GDM1 (cell line): ENCODE measurements at regions not wholly inside any gene's neighbourhood (a gene's known extent, or its start where the extent isn't known, plus 50 kb on each side); places are given as distances from the start of the nearest gene placed in this dataset.

Experiments used
- DNase-seq: peaks from one replicate; lab custom pipeline; 2025; lab: John Stamatoyannopoulos, UW

- DNase-seq: no peak
Observed at GRCh38 chr7:114112806-114113205, 194.0 kb upstream of the PPP1R3A start.

- no peak for DNase-seq
Observed at GRCh38 chr7:114110666-114111065, 191.9 kb upstream of the PPP1R3A start.

- no peak for DNase-seq
Observed at GRCh38 chr7:114109721-114110120, 190.9 kb upstream of the PPP1R3A start.

GRCh38 chr7:114109304-114109703 lies 190.5 kb upstream of the PPP1R3A start:
- no peak for DNase-seq

GRCh38 chr7:114108510-114108909 lies 189.7 kb upstream of the PPP1R3A start:
- no peak for DNase-seq

- DNase-seq: no peak
Observed at GRCh38 chr7:114107522-114107921, 188.7 kb upstream of the PPP1R3A start.

GRCh38 chr7:114104035-114104434 lies 185.2 kb upstream of the PPP1R3A start:
- no peak for DNase-seq

GRCh38 chr7:114102996-114103395 lies 184.2 kb upstream of the PPP1R3A start:
- no peak for DNase-seq

- DNase-seq: no peak
Observed at GRCh38 chr7:114102131-114102530, 183.3 kb upstream of the PPP1R3A start.

- no peak for DNase-seq
Observed at GRCh38 chr7:114100810-114101209, 182.0 kb upstream of the PPP1R3A start.

GRCh38 chr7:114099337-114099736 lies 180.5 kb upstream of the PPP1R3A start:
- DNase-seq: no peak

- no peak for DNase-seq
Observed at GRCh38 chr7:114095885-114096284, 177.1 kb upstream of the PPP1R3A start.

- DNase-seq: no peak
Observed at GRCh38 chr7:114088470-114088940, 169.7 kb upstream of the PPP1R3A start.

GRCh38 chr7:114087653-114088469 lies 169.1 kb upstream of the PPP1R3A start:
- no peak for DNase-seq

- no peak for DNase-seq
Observed at GRCh38 chr7:114086914-114087652, 168.3 kb upstream of the PPP1R3A start.

- DNase-seq: no peak
Observed at GRCh38 chr7:114086537-114086913, 167.7 kb upstream of the PPP1R3A start.

- DNase-seq: peak; percentile 77
Observed at GRCh38 chr7:114085592-114086501, 167.0 kb upstream of the PPP1R3A start.

GRCh38 chr7:114085313-114085591 lies 166.4 kb upstream of the PPP1R3A start:
- no peak for DNase-seq

- DNase-seq: peak; percentile 47
Observed at GRCh38 chr7:114084472-114085312, 165.9 kb upstream of the PPP1R3A start.

- DNase-seq: no peak
Observed at GRCh38 chr7:114084002-114084471, 165.2 kb upstream of the PPP1R3A start.
